Stomach (tissue), 8 donors: ENCODE measurements at regions not wholly inside any gene's neighbourhood (a gene's known extent, or its start where the extent isn't known, plus 50 kb on each side); places are given as distances from the start of the nearest gene placed in this dataset.
"Not testable (repeated sequence)": the region's sequence is repeated elsewhere in the genome, so short reads cannot be mapped to it uniquely, and the experiment has no call there.

Source experiments
- DNase-seq, 2 donors: peaks; one replicate each; pipeline versions ENCODE4 v3.0.0 to v3.0.0-alpha.2; 2013 to 2019
- H3K27ac ChIP-seq, 5 donors: fragments of 200-600 bp in 4 of 5; sonication (generic) in 4 of 5; one replicate each; pipeline ENCODE4 v1.5.1; 2013 to 2019; ENCODE audit warnings: mild to moderate bottlenecking in 1 of 5, moderate library complexity in 1 of 5
- H3K27me3 ChIP-seq, 3 donors: fragments of 200-600 bp; sonication (generic); one replicate each; pipeline ENCODE4 v1.5.1; 2017 to 2019; ENCODE audit warnings: mixed run types in 1 of 3
- H3K36me3 ChIP-seq, 4 donors: fragments of 200-600 bp; sonication (generic); 1 replicate in 3 of 4; 2 replicates in 1 of 4; pipeline ENCODE4 v1.5.1; 2016 to 2019
- H3K4me1 ChIP-seq, 4 donors: fragments of 200-600 bp; sonication (generic); one replicate each; pipeline ENCODE4 v1.5.1; 2016 to 2019
- H3K4me3 ChIP-seq, 4 donors: fragments of 200-600 bp; sonication (generic) in 3 of 4; one replicate each; pipeline ENCODE4 v1.5.1; 2016 to 2019; ENCODE audit warnings: mild to moderate bottlenecking in 1 of 4
- H3K9me3 ChIP-seq, 4 donors: fragments of 200-600 bp; sonication (generic); one replicate each; pipeline ENCODE4 v1.5.1; 2016 to 2019
- CTCF ChIP-seq, 7 experiments: fragments of 450-650 bp in 4 of 7; fragments of 200-600 bp in 3 of 7; sonication (generic) in 3 of 7; IDR thresholded peaks; one replicate each; pipeline ENCODE4 v1.5.1; 2016 to 2019; ENCODE audit warnings: antibody characterized with exemption in 7 of 7, control low read depth in 2 of 7, mild to moderate bottlenecking in 1 of 7
- EP300 ChIP-seq: sonication (generic); formaldehyde crosslinking; IDR thresholded peaks from one replicate; pipeline ENCODE4 v1.6.1; 2017; ENCODE audit warnings: antibody characterized with exemption
- POLR2A ChIP-seq, 4 donors: fragments of 450-650 bp; IDR thresholded peaks; one replicate each; pipeline ENCODE4 v1.6.1; 2016; ENCODE audit warnings: antibody characterized with exemption in 4 of 4, control low read depth in 2 of 4, mild to moderate bottlenecking in 1 of 4, moderate library complexity in 1 of 4
- POLR2AphosphoS5 ChIP-seq, 3 donors: sonication (generic); formaldehyde crosslinking; IDR thresholded peaks; one replicate each; pipeline ENCODE4 v1.6.1; 2016; ENCODE audit warnings: antibody characterized with exemption in 3 of 3
- WGBS, 5 donors: extraction: QIAGEN DNeasy Blood & Tissue Kit in 3 of 5; methylation state at CpG; one replicate each; pipeline versions ENCODE4 v1.1.5 to v1.1.7; 2013 to 2018; 5-methylcytosine and 5-hydroxymethylcytosine counted together
- intact Hi-C: fragments of 100-400 bp; cut with DNase I; formaldehyde crosslinking; loops from one replicate; pipeline ENCODE4 v1.15.1; 2023; ENCODE audit warnings: low total_unique reads
- donor health status: healthy with polysubstance abuse.
- donor health status: Bipolar disorder and iron deficiency.
- donor health status: healthy.

GRCh38 chr6:10078581-10078980 is 336.3 kb downstream of the TFAP2A start:
- Histone ChIP-seq H3K4me1 (no peaks in the 10 kb centered on the region), H3K27ac (no peak overlapping the region), H3K9me3 (no peaks in the 10 kb centered on the region), H3K4me3 (no peak overlapping the region), H3K36me3 (no peaks in the 10 kb centered on the region), H3K27me3 (no peaks in the 10 kb centered on the region)
- peak in 1 of 2 donors; percentile 4 for DNase-seq
- TF ChIP-seq POLR2AphosphoS5 (IDR thresholded peaks at IDR 0.05), result no peak
- no peak for TF ChIP-seq CTCF (IDR thresholded peaks at IDR 0.05)
- no peak for TF ChIP-seq EP300
- TF ChIP-seq POLR2A (IDR thresholded peaks at IDR 0.05), result no peak
- 62 to 77% (median 64%) methylated on average over 6 of the region's 6 CpGs for WGBS, 5 donors
- intact Hi-C loops, result no loop called here

- DNase-seq, H3K27ac ChIP-seq, H3K9me3 ChIP-seq, intact Hi-C loops, H3K4me3 ChIP-seq, H3K27me3 ChIP-seq, H3K4me1 ChIP-seq, H3K36me3 ChIP-seq: not testable (repeated sequence)
- 95 to 98% (median 97%) methylated on average over 28 to 45 of the region's 45 CpGs for WGBS, 5 donors
Measured at GRCh38 chr6:10074726-10075125, 340.1 kb downstream of the TFAP2A start.

DNA sequence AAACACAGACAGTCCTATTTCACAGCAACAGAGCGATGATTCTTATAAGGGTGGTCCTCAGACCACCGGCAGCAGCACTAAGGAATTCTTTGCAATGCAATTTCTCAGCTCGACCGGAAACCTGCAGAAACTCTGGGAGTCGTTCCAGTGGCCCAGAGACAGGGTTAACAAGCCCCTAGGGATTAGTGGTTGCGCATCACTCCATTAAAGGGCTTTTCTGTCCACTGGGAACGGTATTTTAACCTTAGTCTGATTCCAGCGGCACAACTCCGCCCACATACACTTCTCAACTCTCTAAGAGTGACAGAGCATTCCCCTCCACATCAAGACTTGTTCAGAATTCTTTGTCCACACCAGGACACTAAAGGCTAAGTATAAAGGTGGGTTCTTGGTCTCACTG is 341.5 kb downstream of the TFAP2A start:
- no peak for TF ChIP-seq CTCF (IDR thresholded peaks at IDR 0.05)
- no peak overlapping the region for H3K27ac ChIP-seq
- DNase-seq, result no peak
- no peaks in the 10 kb centered on the region for H3K9me3 ChIP-seq
- H3K36me3 ChIP-seq, result no peaks in the 10 kb centered on the region
- no peaks in the 10 kb centered on the region for H3K27me3 ChIP-seq
- intact Hi-C loops, result no loop called here
- H3K4me1 ChIP-seq, result no peaks in the 10 kb centered on the region
- WGBS, 5 donors, result 84 to 87% (median 85%) methylated on average over 7 to 9 of the region's 9 CpGs
- no peak overlapping the region for H3K4me3 ChIP-seq

GRCh38 chr6:10071631-10072220 is 343.1 kb downstream of the TFAP2A start:
- H3K4me3 ChIP-seq, result no peak overlapping the region
- H3K36me3 ChIP-seq, result no peaks in the 10 kb centered on the region
- 68 to 90% (median 76%) methylated on average over 5 of the region's 5 CpGs for WGBS, 5 donors
- no peaks in the 10 kb centered on the region for H3K9me3 ChIP-seq
- H3K27ac ChIP-seq, result no peak overlapping the region
- TF ChIP-seq POLR2AphosphoS5 (IDR thresholded peaks at IDR 0.05) (no peak), EP300 (no peak), CTCF (IDR thresholded peaks at IDR 0.05) (no peak), POLR2A (IDR thresholded peaks at IDR 0.05) (no peak)
- DNase-seq, result no peak
- no peaks in the 10 kb centered on the region for H3K27me3 ChIP-seq
- intact Hi-C loops, result no loop called here
- H3K4me1 ChIP-seq, result no peaks in the 10 kb centered on the region

- H3K4me1 ChIP-seq, result no peaks in the 10 kb centered on the region
Measured at GRCh38 chr6:10060004-10060403, 354.9 kb downstream of the TFAP2A start.

More at GRCh38 chr6:10060004-10060403, 354.9 kb downstream of the TFAP2A start:
- Histone ChIP-seq H3K36me3 (no peaks in the 10 kb centered on the region), H3K27ac (no peak overlapping the region), H3K9me3 (no peaks in the 10 kb centered on the region), H3K27me3 (no peaks in the 10 kb centered on the region), H3K4me3 (no peak overlapping the region)
- DNase-seq, result no peak
- WGBS, 5 donors, result 52 to 69% (median 61%) methylated on average over 2 of the region's 2 CpGs
- intact Hi-C loops, result no loop called here
- TF ChIP-seq POLR2AphosphoS5 (IDR thresholded peaks at IDR 0.05) (no peak), CTCF (IDR thresholded peaks at IDR 0.05) (no peak), EP300 (no peak), POLR2A (IDR thresholded peaks at IDR 0.05) (no peak)
